ENCODE measurements at regions not wholly inside any gene's neighbourhood (a gene's known extent, or its start where the extent isn't known, plus 50 kb on each side); places are given as distances from the start of the nearest gene placed in this dataset.

GRCh38 chr6:112481211-112481610 lies 134.1 kb downstream of the RFPL4B start:
- Histone ChIP-seq H3K4me1 (ENCODE audit: control insufficient read depth in 1 of 2, insufficient read depth in 2 of 2, low read depth in 1 of 2, low read length in 1 of 2) (no peaks in the 10 kb centered on the region; a peak in 1 of 4 replicates), H3K4me2 (no peak overlapping the region), H4K20me1 (ENCODE audit: insufficient read depth) (no peaks in the 10 kb centered on the region), H3K79me2 (ENCODE audit: insufficient read depth) (no peaks in the 10 kb centered on the region), H3F3A (replicated peaks; ENCODE audit: insufficient read depth) (peaks cover 7% of the 10 kb centered on the region), H3K9me2 (no peaks in the 10 kb centered on the region), H2AFZ (ENCODE audit: low read depth) (no peak overlapping the region), H3K27ac (ENCODE audit: low read depth in 2 of 2, low read length in 1 of 2) (no peak overlapping the region; a peak in 1 of 4 replicates), H3K27me3 (ENCODE audit: insufficient read depth) (no peaks in the 10 kb centered on the region), H3K36me3 (replicated peaks in 1 of 2; ENCODE audit: control insufficient read depth in 1 of 2, insufficient read depth in 2 of 2, low read length in 1 of 2) (no peaks in the 10 kb centered on the region), H3K4me3 (ENCODE audit: low read depth in 2 of 2, low read length in 1 of 2) (no peak overlapping the region), H3K9ac (no peak overlapping the region), H3K9me3 (no peaks in the 10 kb centered on the region)
- TF ChIP-seq MXI1 (IDR thresholded peaks at IDR 0.05; ENCODE audit: low read depth, low read length) = no peak
- TF ChIP-seq TAF1 (IDR thresholded peaks at IDR 0.05; ENCODE audit: borderline replicate concordance, low read depth, low read length) = no peak
- TF ChIP-seq YY1 (IDR thresholded peaks at IDR 0.05; ENCODE audit: low read depth) = no peak
- no peak for TF ChIP-seq FOXJ3 (CRISPR knock-in tag; IDR thresholded peaks at IDR 0.05)
- TF ChIP-seq SIN3A (IDR thresholded peaks at IDR 0.05; ENCODE audit: borderline replicate concordance, low read depth, low read length) = no peak
- no peak for TF ChIP-seq TEAD4 (IDR thresholded peaks at IDR 0.05; ENCODE audit: borderline replicate concordance, insufficient read depth)
- TF ChIP-seq RXRA (IDR thresholded peaks at IDR 0.05; ENCODE audit: borderline replicate concordance, low read depth) = no peak
- TF ChIP-seq RFX5 (IDR thresholded peaks at IDR 0.05; ENCODE audit: low read length) = no peak
- TF ChIP-seq RAD21 (IDR thresholded peaks at IDR 0.05; ENCODE audit: low read length) = no peak
- TF ChIP-seq JUND (IDR thresholded peaks at IDR 0.05) = no peak
- no peak for TF ChIP-seq MEF2A (IDR thresholded peaks at IDR 0.05; ENCODE audit: borderline replicate concordance, low read depth)
- no peak for TF ChIP-seq NRF1 (IDR thresholded peaks at IDR 0.05; ENCODE audit: low read depth, low read length)
- no peak for TF ChIP-seq MAX (IDR thresholded peaks at IDR 0.05; ENCODE audit: low read depth)
- TF ChIP-seq FOXM1 (IDR thresholded peaks at IDR 0.05; ENCODE audit: low read depth) = no peak
- TF ChIP-seq ELF1 (IDR thresholded peaks at IDR 0.05) = no peak
- no peak for TF ChIP-seq CTCF (IDR thresholded peaks at IDR 0.05)
- no peak for TF ChIP-seq EZH2phosphoT487 (IDR thresholded peaks at IDR 0.05; ENCODE audit: borderline replicate concordance, low read depth)
- no peak for TF ChIP-seq CHD2 (IDR thresholded peaks at IDR 0.05; ENCODE audit: low read length, partially characterized antibody)
- no peak for DNase-seq
- POLR2A ChIA-PET = no interaction called here
- CTCF ChIA-PET = no interaction called here
- WGBS (ENCODE audit: low lambda C conversion rate) = 79% methylated on average over 2 of the region's 2 CpGs

- ChIA-PET CTCF (interaction anchor here (1.5 kb wide), 1 partner anchor 9 kb away, joined by 4 read pairs; no protein-coding TSS in a partner anchor), POLR2A (no interaction called here)
- 100% methylated on average over 2 of the region's 2 CpGs for WGBS (ENCODE audit: low lambda C conversion rate)
These were observed 135.2 kb downstream of the RFPL4B start for GRCh38 chr6:112482373-112482772.

More at GRCh38 chr6:112482373-112482772, 135.2 kb downstream of the RFPL4B start:
- no peak overlapping the region for H3K27ac ChIP-seq (ENCODE audit: low read depth in 2 of 2, low read length in 1 of 2)
- H3K9ac ChIP-seq = no peak overlapping the region
- no peak overlapping the region for H3K4me3 ChIP-seq (ENCODE audit: low read depth in 2 of 2, low read length in 1 of 2)
- no peaks in the 10 kb centered on the region for H3K36me3 ChIP-seq (replicated peaks in 1 of 2; ENCODE audit: control insufficient read depth in 1 of 2, insufficient read depth in 2 of 2, low read length in 1 of 2)
- DNase-seq = no peak
- TF ChIP-seq FOSL2 (IDR thresholded peaks at IDR 0.05; ENCODE audit: borderline replicate concordance, low read depth) = no peak
- TF ChIP-seq RFX5 (IDR thresholded peaks at IDR 0.05; ENCODE audit: low read length) = no peak
- TF ChIP-seq FOXJ3 (CRISPR knock-in tag; IDR thresholded peaks at IDR 0.05) = no peak
- no peak for TF ChIP-seq CHD2 (IDR thresholded peaks at IDR 0.05; ENCODE audit: low read length, partially characterized antibody)
- no peak for TF ChIP-seq FOXM1 (IDR thresholded peaks at IDR 0.05; ENCODE audit: low read depth)
- no peak for TF ChIP-seq USF1 (IDR thresholded peaks at IDR 0.05; ENCODE audit: borderline replicate concordance, low read depth)
- no peak for TF ChIP-seq MAX (IDR thresholded peaks at IDR 0.05; ENCODE audit: low read depth)
- TF ChIP-seq TEAD4 (IDR thresholded peaks at IDR 0.05; ENCODE audit: borderline replicate concordance, insufficient read depth) = no peak
- H3K4me2 ChIP-seq = no peak overlapping the region
- H3K9me2 ChIP-seq = no peaks in the 10 kb centered on the region
- H4K20me1 ChIP-seq (ENCODE audit: insufficient read depth) = no peaks in the 10 kb centered on the region
- peaks cover 7% of the 10 kb centered on the region for H3F3A ChIP-seq (replicated peaks; ENCODE audit: insufficient read depth)
- H3K27me3 ChIP-seq (ENCODE audit: insufficient read depth) = no peaks in the 10 kb centered on the region
- no peaks in the 10 kb centered on the region for H3K79me2 ChIP-seq (ENCODE audit: insufficient read depth)
- no peaks in the 10 kb centered on the region; a peak in 1 of 4 replicates for H3K4me1 ChIP-seq (ENCODE audit: control insufficient read depth in 1 of 2, insufficient read depth in 2 of 2, low read depth in 1 of 2, low read length in 1 of 2)
- H2AFZ ChIP-seq (ENCODE audit: low read depth) = no peak overlapping the region
- H3K9me3 ChIP-seq = no peaks in the 10 kb centered on the region

Data from SK-N-SH (cell line).